ENCODE measurements at regions not wholly inside any gene's neighbourhood (a gene's known extent, or its start where the extent isn't known, plus 50 kb on each side); places are given as distances from the start of the nearest gene placed in this dataset.

DNA sequence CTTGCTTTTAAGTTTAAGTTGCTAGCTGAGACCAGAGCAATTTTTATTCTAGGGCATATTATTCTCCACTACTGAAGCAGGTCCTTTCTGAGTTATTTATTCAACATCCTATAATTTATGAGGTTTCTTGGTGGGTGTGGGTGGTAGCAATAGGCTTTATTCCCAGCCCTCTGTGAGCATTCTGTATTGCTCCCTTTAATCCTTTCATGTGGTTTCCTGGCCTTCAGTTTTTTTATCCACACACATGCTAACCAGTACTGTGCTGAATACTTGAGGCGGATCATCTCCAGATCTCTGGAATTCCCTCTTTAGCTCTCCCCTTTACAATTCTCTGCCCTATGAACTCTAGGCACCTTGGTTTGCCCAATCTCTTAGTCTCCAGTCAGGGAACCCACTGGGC lies 91.8 kb upstream of the GLRA1 start:
- no peak for DNase-seq

DNA sequence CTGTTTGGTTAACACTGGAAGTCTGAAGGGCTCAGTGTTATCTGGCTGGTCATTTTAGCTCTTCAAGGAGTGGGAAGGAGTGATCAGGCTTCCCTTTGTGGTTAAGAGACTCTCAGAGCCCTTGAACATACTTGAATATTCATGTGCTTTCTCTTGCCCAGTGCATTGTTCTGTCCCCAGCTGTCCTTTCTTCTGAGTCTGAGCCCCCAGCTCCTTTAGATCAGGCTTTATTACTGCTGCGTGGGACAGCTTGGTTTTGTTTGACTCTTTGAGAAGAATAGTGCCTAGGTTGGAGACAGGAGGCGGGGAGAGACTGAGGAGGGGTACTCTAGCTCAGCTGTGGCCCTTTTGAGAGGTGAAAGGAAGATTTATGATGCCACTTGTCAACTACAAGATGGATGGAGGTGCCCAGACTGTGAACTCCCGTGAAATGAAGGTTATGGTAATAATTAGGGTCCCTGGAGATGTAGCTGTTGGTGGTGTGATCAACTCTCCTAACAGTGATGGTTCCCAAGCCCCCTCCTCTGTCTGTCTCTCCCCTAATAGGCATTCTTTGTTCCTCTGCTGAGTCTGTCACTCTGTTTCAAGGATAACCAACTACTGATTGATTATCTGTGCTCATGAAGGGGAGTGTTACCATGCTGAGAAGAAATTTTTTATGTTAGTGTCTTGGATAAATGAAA lies 83.1 kb upstream of the GLRA1 start:
- no peak for DNase-seq

DNA sequence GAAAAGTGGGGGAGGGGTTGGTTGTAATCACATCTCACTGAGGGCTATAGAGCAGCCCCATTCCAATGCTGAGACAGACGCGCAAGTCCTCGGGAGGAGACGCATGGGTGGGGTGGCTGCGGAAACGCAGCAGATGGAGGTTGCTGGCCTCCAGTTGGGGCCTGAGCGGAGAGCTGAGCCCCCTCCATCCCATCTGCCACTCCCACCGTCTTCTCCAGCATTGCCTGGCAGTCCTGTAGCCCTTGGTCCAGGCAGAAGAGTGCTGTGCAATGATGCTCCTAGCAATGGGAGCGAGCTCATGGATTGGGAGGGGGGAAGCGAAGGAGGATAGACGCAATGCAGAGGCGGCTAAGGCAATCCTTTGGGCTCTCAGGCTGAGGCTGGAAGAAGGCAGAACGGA lies 79.4 kb upstream of the GLRA1 start:
- no peak for DNase-seq
